H9 (cell line): ENCODE measurements at regions not wholly inside any gene's neighbourhood (a gene's known extent, or its start where the extent isn't known, plus 50 kb on each side); places are given as distances from the start of the nearest gene placed in this dataset.

Experiments used
- DNase-seq: peaks from one replicate; pipeline ENCODE4 v3.0.0-alpha.2; 2017
- H2AFZ ChIP-seq: one replicate; pipeline ENCODE4 v1.6.1; 2013; ENCODE audit warnings: mild to moderate bottlenecking, low read length, control low read depth, moderate library complexity
- H2AK5ac ChIP-seq: 2 replicates; pipeline ENCODE4 v1.6.1; 2013; ENCODE audit warnings: low read length, control low read depth, mixed read lengths; ENCODE audit not compliant: insufficient read length
- H2BK120ac ChIP-seq: one replicate; pipeline ENCODE4 v1.6.1; 2013; ENCODE audit warnings: low read depth, mild to moderate bottlenecking, low read length, control low read depth, inconsistent platforms; ENCODE audit not compliant: poor library complexity, severe bottlenecking
- H2BK12ac ChIP-seq: 2 replicates; pipeline ENCODE4 v1.6.1; 2013; ENCODE audit warnings: low read length, control low read depth, mixed read lengths, low read depth; ENCODE audit not compliant: insufficient read length
- H2BK15ac ChIP-seq: 2 replicates; pipeline ENCODE4 v1.6.1; 2013; ENCODE audit warnings: low read depth, low read length, control low read depth
- H2BK20ac ChIP-seq: one replicate; pipeline ENCODE4 v1.6.1; 2013; ENCODE audit warnings: low read depth, mild to moderate bottlenecking, low read length, control low read depth, inconsistent platforms; ENCODE audit not compliant: poor library complexity, severe bottlenecking
- H2BK5ac ChIP-seq: 2 replicates; pipeline ENCODE4 v1.6.1; 2013; ENCODE audit warnings: low read length, control low read depth, mixed read lengths; ENCODE audit not compliant: insufficient read length
- H3K14ac ChIP-seq: 2 replicates; pipeline ENCODE4 v1.6.1; 2013; ENCODE audit warnings: low read length, control low read depth; ENCODE audit not compliant: insufficient read depth
- H3K18ac ChIP-seq: 2 replicates; pipeline ENCODE4 v1.6.1; 2013; ENCODE audit warnings: low read depth, mild to moderate bottlenecking, mixed read lengths, low read length, control low read depth; ENCODE audit not compliant: insufficient read length
- H3K23ac ChIP-seq: 2 replicates; pipeline ENCODE4 v1.6.1; 2013; ENCODE audit warnings: low read length, control low read depth, mixed read lengths, low read depth; ENCODE audit not compliant: insufficient read length
- H3K23me2 ChIP-seq: 2 replicates; pipeline ENCODE4 v1.6.1; 2013; ENCODE audit warnings: low read depth, mild to moderate bottlenecking, mixed read lengths, low read length, control low read depth; ENCODE audit not compliant: insufficient read length, poor library complexity, severe bottlenecking
- H3K27ac ChIP-seq: 2 replicates; pipeline ENCODE4 v1.5.1; 2013; ENCODE audit warnings: low read length, control low read depth, mixed read lengths, low read depth; ENCODE audit not compliant: insufficient read length
- H3K27me3 ChIP-seq: 2 replicates; pipeline ENCODE4 v1.6.1; 2013; ENCODE audit warnings: low read length, control low read depth, inconsistent platforms; ENCODE audit not compliant: insufficient read depth
- H3K4ac ChIP-seq: 2 replicates; pipeline ENCODE4 v1.6.1; 2013; ENCODE audit warnings: low read depth, mild to moderate bottlenecking, control low read depth, inconsistent platforms, low read length, moderate library complexity
- H3K4me1 ChIP-seq: 2 replicates; pipeline ENCODE4 v1.6.1; 2013; ENCODE audit warnings: low read length, control low read depth, inconsistent platforms; ENCODE audit not compliant: insufficient read depth
- H3K4me2 ChIP-seq: 2 replicates; pipeline ENCODE4 v1.6.1; 2013; ENCODE audit warnings: low read length, control low read depth, mixed read lengths; ENCODE audit not compliant: insufficient read length, insufficient read depth
- H3K56ac ChIP-seq: 2 replicates; pipeline ENCODE4 v1.6.1; 2013; ENCODE audit warnings: low read depth, mild to moderate bottlenecking, mixed read lengths, low read length, control low read depth; ENCODE audit not compliant: insufficient read length
- H3K79me1 ChIP-seq: 2 replicates; pipeline ENCODE4 v1.6.1; 2013; ENCODE audit warnings: low read depth, mild to moderate bottlenecking, moderate library complexity, low read length, control low read depth, inconsistent platforms; ENCODE audit not compliant: insufficient read depth, poor library complexity, severe bottlenecking
- H3K79me2 ChIP-seq: 2 replicates; pipeline ENCODE4 v1.6.1; 2013; ENCODE audit warnings: low read length, control low read depth, inconsistent platforms; ENCODE audit not compliant: insufficient read depth
- H3K9ac ChIP-seq: 2 replicates; pipeline ENCODE4 v1.6.1; 2013; ENCODE audit warnings: low read length, control low read depth, mixed read lengths; ENCODE audit not compliant: insufficient read length; ENCODE audit errors: extremely low read depth
- H3K9me3 ChIP-seq: one replicate; pipeline ENCODE4 v1.6.1; 2013; ENCODE audit warnings: low read depth, low read length, inconsistent platforms; ENCODE audit not compliant: control insufficient read depth
- H3T11ph ChIP-seq: one replicate; pipeline ENCODE4 v1.6.1; 2013; ENCODE audit warnings: mild to moderate bottlenecking, low read length, control low read depth, inconsistent platforms
- H4K20me1 ChIP-seq: one replicate; pipeline ENCODE4 v1.6.1; 2013; ENCODE audit not compliant: control insufficient read depth, insufficient read length, insufficient read depth
- H4K5ac ChIP-seq: 2 replicates; pipeline ENCODE4 v1.6.1; 2013; ENCODE audit warnings: low read depth, mild to moderate bottlenecking, mixed read lengths, low read length, control low read depth; ENCODE audit not compliant: insufficient read length
- H4K8ac ChIP-seq: replicated peaks from 2 replicates; pipeline ENCODE4 v1.6.1; 2013; ENCODE audit warnings: low read length, control low read depth, mixed read lengths, low read depth; ENCODE audit not compliant: insufficient read length
- H4K91ac ChIP-seq: 2 replicates; pipeline ENCODE4 v1.6.1; 2013; ENCODE audit warnings: low read depth, mild to moderate bottlenecking, moderate library complexity, mixed read lengths, low read length, control low read depth; ENCODE audit not compliant: insufficient read length
- H3K27ac Mint-ChIP-seq, 3 experiments: 2 replicates in 2 of 3; 3 replicates in 1 of 3; pipeline ENCODE4 v1.8.0; 2020 to 2021; ENCODE audit warnings: mixed read lengths in 3 of 3, mild to moderate bottlenecking in 1 of 3, moderate library complexity in 1 of 3
- H3K27me3 Mint-ChIP-seq: 2 replicates; pipeline ENCODE4 v1.8.0; 2021; ENCODE audit warnings: low read depth, mild to moderate bottlenecking, moderate library complexity, mixed read lengths
- H3K36me3 Mint-ChIP-seq, 3 experiments: 2 replicates in 2 of 3; 3 replicates in 1 of 3; pipeline ENCODE4 v1.8.0; 2020 to 2021; ENCODE audit warnings: low read depth in 3 of 3, mixed read lengths in 3 of 3; ENCODE audit not compliant: insufficient read depth in 1 of 3
- H3K4me1 Mint-ChIP-seq, 2 experiments: 2 replicates each; pipeline ENCODE4 v1.8.0; 2020; ENCODE audit warnings: mixed read lengths in 2 of 2
- H3K4me3 Mint-ChIP-seq, 2 experiments: 2 replicates in 1 of 2; 3 replicates in 1 of 2; pipeline ENCODE4 v1.8.0; 2020 to 2021; ENCODE audit warnings: mild to moderate bottlenecking in 2 of 2, mixed read lengths in 2 of 2, moderate library complexity in 1 of 2
- H3K9me3 Mint-ChIP-seq, 2 experiments: 2 replicates in 1 of 2; 3 replicates in 1 of 2; pipeline ENCODE4 v1.8.0; 2020; ENCODE audit warnings: mild to moderate bottlenecking in 2 of 2, mixed read lengths in 2 of 2, moderate library complexity in 1 of 2
- WGBS: extraction: QIAGEN DNeasy Blood & Tissue Kit; methylation state at CpG from one replicate; pipeline ENCODE4 v1.1.7; 2013; ENCODE audit warnings: missing lambda C conversion rate, low lambda C conversion rate, mixed read lengths; ENCODE audit not compliant: insufficient read length; ENCODE audit errors: extremely low coverage; 5-methylcytosine and 5-hydroxymethylcytosine counted together
- TF ChIP-seq, protein P1 (sequence below): fragments of 200-600 bp; sonication (generic); conservative IDR thresholded peaks from 3 replicates; pipeline ENCODE4 v1.8.0; 2021; ENCODE audit warnings: antibody characterized with exemption, mild to moderate bottlenecking

DNA sequence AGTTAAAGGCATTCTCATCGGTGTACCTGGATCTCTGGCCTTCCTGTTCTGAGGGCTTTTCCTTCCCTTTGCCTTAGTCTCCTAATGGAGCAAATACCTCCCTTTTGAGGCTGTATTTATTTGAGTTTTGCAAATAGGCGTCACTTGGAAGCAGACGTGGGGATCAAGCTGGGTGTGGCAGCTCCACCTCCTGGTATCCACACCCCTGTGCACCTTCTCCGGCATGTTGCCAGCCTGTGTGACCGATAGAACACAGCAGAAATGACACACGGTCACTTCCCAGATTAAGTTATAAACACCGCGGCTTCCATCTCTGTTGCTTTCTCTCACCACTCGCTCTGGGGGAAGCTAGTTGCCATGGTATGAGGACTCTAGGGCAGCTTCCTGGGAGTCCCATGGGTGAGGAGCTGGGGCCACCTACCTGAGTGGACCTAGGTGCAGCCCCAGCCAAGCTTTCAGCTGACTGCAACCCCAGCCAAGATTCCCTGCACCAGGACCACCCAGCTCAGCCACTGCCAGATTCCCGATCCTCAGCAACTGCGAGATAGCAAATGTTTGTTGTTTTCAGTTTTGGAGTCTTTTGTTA is 214.4 kb upstream of the MVB12B start:
- Histone ChIP-seq H3K79me2 (no peaks in the 10 kb centered on the region), H3K56ac (no peak overlapping the region), H2BK20ac (no peak overlapping the region), H3T11ph (no peak overlapping the region), H2BK15ac (no peak overlapping the region), H3K14ac (no peak overlapping the region), H3K9me3 (no peaks in the 10 kb centered on the region), H3K23ac (no peak overlapping the region), H3K27ac (no peak overlapping the region), H2BK12ac (no peak overlapping the region), H4K20me1 (no peaks in the 10 kb centered on the region), H3K27me3 (no peaks in the 10 kb centered on the region; the same call in 1 of the 2 replicates), H4K5ac (no peak overlapping the region), H3K23me2 (peaks cover 3% of the 10 kb centered on the region), H3K4ac (no peak overlapping the region), H4K91ac (no peak overlapping the region), H2BK5ac (no peak overlapping the region), H2AFZ (no peak overlapping the region), H2AK5ac (no peak overlapping the region), H3K79me1 (no peaks in the 10 kb centered on the region), H2BK120ac (no peak overlapping the region), H3K18ac (no peak overlapping the region), H4K8ac (no peak overlapping the region), H3K4me2 (no peak overlapping the region), H3K4me1 (no peaks in the 10 kb centered on the region), H3K9ac (no peak overlapping the region)
- H3K27ac Mint-ChIP-seq: no peak overlapping the region
- peak; percentile 26 for DNase-seq
- TF ChIP-seq, protein P1, sequence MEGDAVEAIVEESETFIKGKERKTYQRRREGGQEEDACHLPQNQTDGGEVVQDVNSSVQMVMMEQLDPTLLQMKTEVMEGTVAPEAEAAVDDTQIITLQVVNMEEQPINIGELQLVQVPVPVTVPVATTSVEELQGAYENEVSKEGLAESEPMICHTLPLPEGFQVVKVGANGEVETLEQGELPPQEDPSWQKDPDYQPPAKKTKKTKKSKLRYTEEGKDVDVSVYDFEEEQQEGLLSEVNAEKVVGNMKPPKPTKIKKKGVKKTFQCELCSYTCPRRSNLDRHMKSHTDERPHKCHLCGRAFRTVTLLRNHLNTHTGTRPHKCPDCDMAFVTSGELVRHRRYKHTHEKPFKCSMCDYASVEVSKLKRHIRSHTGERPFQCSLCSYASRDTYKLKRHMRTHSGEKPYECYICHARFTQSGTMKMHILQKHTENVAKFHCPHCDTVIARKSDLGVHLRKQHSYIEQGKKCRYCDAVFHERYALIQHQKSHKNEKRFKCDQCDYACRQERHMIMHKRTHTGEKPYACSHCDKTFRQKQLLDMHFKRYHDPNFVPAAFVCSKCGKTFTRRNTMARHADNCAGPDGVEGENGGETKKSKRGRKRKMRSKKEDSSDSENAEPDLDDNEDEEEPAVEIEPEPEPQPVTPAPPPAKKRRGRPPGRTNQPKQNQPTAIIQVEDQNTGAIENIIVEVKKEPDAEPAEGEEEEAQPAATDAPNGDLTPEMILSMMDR: no peak
- no peaks in the 10 kb centered on the region for H3K4me1 Mint-ChIP-seq
- no peaks in the 10 kb centered on the region; a peak in 1 of 5 replicates for H3K9me3 Mint-ChIP-seq
- H3K36me3 Mint-ChIP-seq: no peaks in the 10 kb centered on the region
- peaks cover 15% of the 10 kb centered on the region for H3K27me3 Mint-ChIP-seq
- H3K4me3 Mint-ChIP-seq: no peak overlapping the region
- no CpG with 5 or more reads among the region's 11 CpGs for WGBS
